C4-2B (cell line): ENCODE measurements at regions not wholly inside any gene's neighbourhood (a gene's known extent, or its start where the extent isn't known, plus 50 kb on each side); places are given as distances from the start of the nearest gene placed in this dataset.

Experiments used
- ZFX ChIP-seq: fragments of 450-650 bp; IDR thresholded peaks from 2 replicates; pipeline ENCODE4 v1.6.1; 2017
- TF ChIP-seq, protein P1 (sequence below): fragments of 450-650 bp; conservative IDR thresholded peaks from 2 replicates; pipeline ENCODE4 v1.5.1; 2017; ENCODE audit warnings: mild to moderate bottlenecking

DNA sequence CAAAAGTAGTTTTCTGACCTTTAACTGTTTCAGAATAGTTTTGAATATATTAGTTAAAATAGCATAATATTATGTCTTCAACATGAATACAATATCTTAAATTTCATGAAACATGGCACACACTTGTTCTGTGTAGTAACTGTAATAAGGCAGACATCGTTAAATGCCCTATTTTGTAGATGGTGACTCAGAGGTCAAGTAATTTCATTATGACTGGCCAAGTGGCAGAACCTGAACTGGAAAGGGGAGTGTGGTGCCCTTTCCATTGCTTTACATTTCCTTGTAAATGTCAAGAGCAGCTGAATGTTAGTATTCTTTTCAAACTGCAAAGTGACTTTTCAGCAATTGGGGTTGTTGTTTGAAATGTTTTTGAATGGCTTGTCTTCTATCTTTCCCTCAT, 201.2 kb upstream of the CDKN2B start:
- TF ChIP-seq, protein P1, sequence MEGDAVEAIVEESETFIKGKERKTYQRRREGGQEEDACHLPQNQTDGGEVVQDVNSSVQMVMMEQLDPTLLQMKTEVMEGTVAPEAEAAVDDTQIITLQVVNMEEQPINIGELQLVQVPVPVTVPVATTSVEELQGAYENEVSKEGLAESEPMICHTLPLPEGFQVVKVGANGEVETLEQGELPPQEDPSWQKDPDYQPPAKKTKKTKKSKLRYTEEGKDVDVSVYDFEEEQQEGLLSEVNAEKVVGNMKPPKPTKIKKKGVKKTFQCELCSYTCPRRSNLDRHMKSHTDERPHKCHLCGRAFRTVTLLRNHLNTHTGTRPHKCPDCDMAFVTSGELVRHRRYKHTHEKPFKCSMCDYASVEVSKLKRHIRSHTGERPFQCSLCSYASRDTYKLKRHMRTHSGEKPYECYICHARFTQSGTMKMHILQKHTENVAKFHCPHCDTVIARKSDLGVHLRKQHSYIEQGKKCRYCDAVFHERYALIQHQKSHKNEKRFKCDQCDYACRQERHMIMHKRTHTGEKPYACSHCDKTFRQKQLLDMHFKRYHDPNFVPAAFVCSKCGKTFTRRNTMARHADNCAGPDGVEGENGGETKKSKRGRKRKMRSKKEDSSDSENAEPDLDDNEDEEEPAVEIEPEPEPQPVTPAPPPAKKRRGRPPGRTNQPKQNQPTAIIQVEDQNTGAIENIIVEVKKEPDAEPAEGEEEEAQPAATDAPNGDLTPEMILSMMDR, result no peak
- no peak for TF ChIP-seq ZFX
